Endothelial cell (in vitro differentiated cells): ENCODE measurements at regions not wholly inside any gene's neighbourhood (a gene's known extent, or its start where the extent isn't known, plus 50 kb on each side); places are given as distances from the start of the nearest gene placed in this dataset.

Experiments
- DNase-seq: peaks from one replicate; pipeline ENCODE4 v3.0.0; 2021; ENCODE audit warnings: low spot score
- H3K27ac Mint-ChIP-seq: one replicate; pipeline ENCODE4 v1.8.0; 2021; ENCODE audit warnings: mixed read lengths, inconsistent platforms; ENCODE audit not compliant: unreplicated experiment
- H3K27me3 Mint-ChIP-seq: one replicate; pipeline ENCODE4 v1.8.0; 2021; ENCODE audit warnings: mild to moderate bottlenecking, moderate library complexity, mixed read lengths, inconsistent platforms; ENCODE audit not compliant: unreplicated experiment
- H3K36me3 Mint-ChIP-seq: one replicate; pipeline ENCODE4 v1.8.0; 2021; ENCODE audit warnings: mild to moderate bottlenecking, low read depth, mixed read lengths, inconsistent platforms; ENCODE audit not compliant: unreplicated experiment
- H3K4me1 Mint-ChIP-seq: one replicate; pipeline ENCODE4 v1.8.0; 2021; ENCODE audit warnings: mild to moderate bottlenecking, mixed read lengths, inconsistent platforms; ENCODE audit not compliant: unreplicated experiment
- H3K4me3 Mint-ChIP-seq: one replicate; pipeline ENCODE4 v1.8.0; 2021; ENCODE audit warnings: mild to moderate bottlenecking, mixed read lengths, inconsistent platforms; ENCODE audit not compliant: unreplicated experiment
- H3K9me3 Mint-ChIP-seq: one replicate; pipeline ENCODE4 v1.8.0; 2021; ENCODE audit warnings: mixed read lengths, inconsistent platforms; ENCODE audit not compliant: unreplicated experiment
- TF ChIP-seq, protein P1 (sequence below): fragments of 200-600 bp; sonication (generic); IDR thresholded peaks from one replicate; pipeline ENCODE4 v1.5.0; 2021; ENCODE audit warnings: antibody characterized with exemption; ENCODE audit not compliant: unreplicated experiment

- no peaks in the 10 kb centered on the region for H3K36me3 Mint-ChIP-seq
- no peak overlapping the region for H3K27ac Mint-ChIP-seq
- TF ChIP-seq, protein P1, sequence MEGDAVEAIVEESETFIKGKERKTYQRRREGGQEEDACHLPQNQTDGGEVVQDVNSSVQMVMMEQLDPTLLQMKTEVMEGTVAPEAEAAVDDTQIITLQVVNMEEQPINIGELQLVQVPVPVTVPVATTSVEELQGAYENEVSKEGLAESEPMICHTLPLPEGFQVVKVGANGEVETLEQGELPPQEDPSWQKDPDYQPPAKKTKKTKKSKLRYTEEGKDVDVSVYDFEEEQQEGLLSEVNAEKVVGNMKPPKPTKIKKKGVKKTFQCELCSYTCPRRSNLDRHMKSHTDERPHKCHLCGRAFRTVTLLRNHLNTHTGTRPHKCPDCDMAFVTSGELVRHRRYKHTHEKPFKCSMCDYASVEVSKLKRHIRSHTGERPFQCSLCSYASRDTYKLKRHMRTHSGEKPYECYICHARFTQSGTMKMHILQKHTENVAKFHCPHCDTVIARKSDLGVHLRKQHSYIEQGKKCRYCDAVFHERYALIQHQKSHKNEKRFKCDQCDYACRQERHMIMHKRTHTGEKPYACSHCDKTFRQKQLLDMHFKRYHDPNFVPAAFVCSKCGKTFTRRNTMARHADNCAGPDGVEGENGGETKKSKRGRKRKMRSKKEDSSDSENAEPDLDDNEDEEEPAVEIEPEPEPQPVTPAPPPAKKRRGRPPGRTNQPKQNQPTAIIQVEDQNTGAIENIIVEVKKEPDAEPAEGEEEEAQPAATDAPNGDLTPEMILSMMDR, result no peak
- no peaks in the 10 kb centered on the region for H3K4me1 Mint-ChIP-seq
- H3K9me3 Mint-ChIP-seq, result no peaks in the 10 kb centered on the region
- H3K27me3 Mint-ChIP-seq, result no peaks in the 10 kb centered on the region
- DNase-seq, result no peak
- H3K4me3 Mint-ChIP-seq, result no peak overlapping the region
These were observed 1862.4 kb upstream of the ACO1 start for GRCh38 chr9:30522061-30522460.

DNA sequence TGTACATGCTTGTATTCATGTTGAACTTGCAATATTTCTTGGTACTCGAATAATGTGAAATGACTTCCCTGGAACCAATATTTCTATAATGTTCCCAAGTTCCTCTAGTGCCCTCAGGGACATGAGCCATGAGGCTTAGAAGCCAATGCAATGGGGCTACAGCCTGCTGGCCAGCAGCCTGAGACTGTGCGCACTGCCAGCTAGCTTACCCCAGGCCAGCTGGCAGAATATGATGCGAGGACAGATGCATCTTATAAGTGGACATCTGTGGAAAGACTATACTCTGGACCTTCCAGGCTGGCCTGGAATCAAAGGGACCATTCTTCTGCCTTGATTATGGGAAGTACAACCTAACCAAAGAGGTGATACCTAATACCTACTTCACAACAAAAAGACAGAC lies 1862.0 kb upstream of the ACO1 start:
- H3K4me3 Mint-ChIP-seq, result no peak overlapping the region
- H3K27ac Mint-ChIP-seq, result no peak overlapping the region
- TF ChIP-seq, protein P1, result no peak
- H3K4me1 Mint-ChIP-seq, result no peaks in the 10 kb centered on the region
- no peaks in the 10 kb centered on the region for H3K36me3 Mint-ChIP-seq
- no peaks in the 10 kb centered on the region for H3K27me3 Mint-ChIP-seq
- H3K9me3 Mint-ChIP-seq, result no peaks in the 10 kb centered on the region
- no peak for DNase-seq

DNA sequence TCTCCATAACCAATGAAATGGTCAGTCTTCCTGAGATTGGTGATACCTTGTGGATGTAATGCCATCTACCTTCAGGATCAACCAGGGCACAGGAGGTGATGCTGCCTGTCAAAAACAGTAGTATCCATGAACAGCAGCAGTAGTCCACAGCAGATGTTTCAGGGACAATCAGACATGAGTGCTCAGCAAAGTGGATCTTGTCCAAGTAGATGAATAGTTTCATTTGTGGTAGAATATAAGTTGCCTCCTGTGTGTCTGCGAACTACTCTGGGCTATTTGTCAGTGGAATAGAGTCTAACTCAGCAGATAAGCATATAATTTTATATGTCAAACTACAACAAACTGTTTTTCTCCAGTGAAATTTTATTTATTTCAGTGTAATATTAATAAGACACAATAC lies 1860.1 kb upstream of the ACO1 start:
- Mint-ChIP-seq H3K27me3 (no peaks in the 10 kb centered on the region), H3K27ac (no peak overlapping the region), H3K9me3 (no peaks in the 10 kb centered on the region), H3K36me3 (no peaks in the 10 kb centered on the region), H3K4me1 (no peaks in the 10 kb centered on the region), H3K4me3 (no peak overlapping the region)
- DNase-seq, result no peak
- TF ChIP-seq, protein P1, result no peak

DNA sequence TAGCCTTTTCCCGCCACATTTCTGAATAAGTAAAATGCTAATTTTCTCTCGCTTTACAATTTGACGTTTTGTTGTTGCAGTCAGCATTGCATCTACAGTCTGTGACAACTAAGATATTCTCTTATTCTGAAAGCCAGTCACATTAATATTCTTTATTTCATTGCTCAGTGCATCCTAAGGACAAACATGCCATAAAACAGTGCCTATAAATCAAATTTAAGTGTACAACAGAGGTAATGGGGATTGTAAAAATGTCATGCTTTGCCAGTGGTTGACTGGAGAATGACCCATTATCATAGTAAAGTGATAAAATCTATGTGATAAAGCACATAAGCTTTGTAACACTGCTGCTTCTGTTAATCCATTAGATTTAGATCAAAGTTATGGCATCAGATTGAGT lies 1850.0 kb upstream of the ACO1 start:
- Mint-ChIP-seq H3K27ac (no peak overlapping the region), H3K9me3 (peaks cover 8% of the 10 kb centered on the region), H3K27me3 (no peaks in the 10 kb centered on the region), H3K36me3 (peaks cover 3% of the 10 kb centered on the region), H3K4me1 (no peaks in the 10 kb centered on the region), H3K4me3 (no peak overlapping the region)
- TF ChIP-seq, protein P1, result no peak
- no peak for DNase-seq

GRCh38 chr9:30534896-30535295 lies 1849.5 kb upstream of the ACO1 start:
- H3K9me3 Mint-ChIP-seq, result peaks cover 8% of the 10 kb centered on the region
- H3K27ac Mint-ChIP-seq, result no peak overlapping the region
- no peaks in the 10 kb centered on the region for H3K27me3 Mint-ChIP-seq
- TF ChIP-seq, protein P1, result no peak
- H3K36me3 Mint-ChIP-seq, result peaks cover 3% of the 10 kb centered on the region
- no peaks in the 10 kb centered on the region for H3K4me1 Mint-ChIP-seq
- H3K4me3 Mint-ChIP-seq, result no peak overlapping the region
- no peak for DNase-seq
